HepG2 (cell line): ENCODE measurements at regions not wholly inside any gene's neighbourhood (a gene's known extent, or its start where the extent isn't known, plus 50 kb on each side); places are given as distances from the start of the nearest gene placed in this dataset.

ENCODE experiments used
- ATAC-seq: fragments of 200-7000 bp; cut with Tn5 transposase; 3 replicates; pipeline ENCODE4 v1.9.1; 2020; ENCODE audit warnings: mild to moderate bottlenecking, moderate library complexity
- BruUV-seq: library from RNA; stranded (reverse); fragments of 400-500 nt; replicated peaks from 2 replicates; lab custom pipeline; 2021; lab: Mats Ljungman, UMichigan
- CTCF ChIA-PET: fragments of 300-600 bp; formaldehyde crosslinking; extraction: SDS; loops from one replicate; lab custom pipeline; 2021; ENCODE audit warnings: low total read pairs, inconsistent platforms, low intra/inter-chr PET ratio; lab: Yijun Ruan, JAX
- POLR2A ChIA-PET: fragments of 350-600 bp; sonication (Branson Sonifier 250); formaldehyde crosslinking; loops from one replicate; lab custom pipeline; 2020; ENCODE audit warnings: antibody characterized with exemption, inconsistent platforms; lab: Yijun Ruan, JAX
- DNase-seq: peaks from one replicate; pipeline ENCODE4 v3.0.0-alpha.2; 2015; ENCODE audit warnings: low spot score
- FAIRE-seq: peaks from 3 replicates; lab custom pipeline; 2011; peaks lifted over from hg19 to GRCh38; lab: Jason Lieb, UNC
- H2AFZ ChIP-seq: one replicate; pipeline ENCODE4 v1.6.1; 2011; ENCODE audit warnings: low read length, inconsistent platforms
- H3K27ac ChIP-seq: fragments of 300-600 bp; 3 replicates; pipeline ENCODE4 v1.8.0; 2011; ENCODE audit warnings: mixed run types, mild to moderate bottlenecking, mixed read lengths, low read length, inconsistent platforms; ENCODE audit not compliant: insufficient read depth; ENCODE audit errors: extremely low read length
- H3K27me3 ChIP-seq, 2 experiments: fragments of 200-600 bp in 1 of 2; 2 replicates in 1 of 2; 3 replicates in 1 of 2; pipeline versions ENCODE4 v1.6.0 to v1.8.0; 2011; ENCODE audit warnings: low read length in 2 of 2, mild to moderate bottlenecking in 2 of 2, moderate library complexity in 2 of 2, inconsistent platforms in 1 of 2; ENCODE audit not compliant: insufficient read depth in 2 of 2, control insufficient read depth in 1 of 2
- H3K36me3 ChIP-seq, 2 experiments: fragments of 200-600 bp in 1 of 2; replicated peaks in 1 of 2; 2 replicates in 1 of 2; 3 replicates in 1 of 2; pipeline versions ENCODE4 v1.5.1 to v1.8.0; 2011; ENCODE audit warnings: low read length in 2 of 2, inconsistent platforms in 1 of 2; ENCODE audit not compliant: insufficient read depth in 2 of 2, control insufficient read depth in 1 of 2
- H3K4me1 ChIP-seq: 2 replicates; pipeline ENCODE4 v1.5.1; 2012; ENCODE audit warnings: low read length, inconsistent platforms; ENCODE audit not compliant: insufficient read depth
- H3K4me2 ChIP-seq: 2 replicates; pipeline ENCODE4 v1.6.0; 2011; ENCODE audit warnings: low read depth, low read length, inconsistent platforms
- H3K4me3 ChIP-seq, 3 experiments: fragments of 200-600 bp in 1 of 3; sonication (generic), shearing (Covaris generic) in 1 of 3; replicated peaks in 1 of 3; 2 replicates each; pipeline ENCODE4 v1.5.1; 2011 to 2016; ENCODE audit warnings: low read length in 3 of 3, inconsistent platforms in 2 of 3, low read depth in 2 of 3, mild to moderate bottlenecking in 2 of 3, control low read depth in 1 of 3, mixed read lengths in 1 of 3; ENCODE audit not compliant: insufficient read depth in 1 of 3
- H3K79me2 ChIP-seq: one replicate; pipeline ENCODE4 v1.6.1; 2011; ENCODE audit warnings: low read length, inconsistent platforms; ENCODE audit not compliant: insufficient read depth
- H3K9ac ChIP-seq: 2 replicates; pipeline ENCODE4 v1.6.0; 2011; ENCODE audit warnings: mild to moderate bottlenecking, low read depth, low read length, inconsistent platforms; ENCODE audit not compliant: insufficient read depth
- H3K9me3 ChIP-seq: 2 replicates; pipeline ENCODE4 v1.5.1; 2012; ENCODE audit warnings: mild to moderate bottlenecking, low read length
- H4K20me1 ChIP-seq: 2 replicates; pipeline ENCODE4 v1.6.0; 2011; ENCODE audit warnings: inconsistent platforms, mild to moderate bottlenecking, low read length, moderate library complexity; ENCODE audit not compliant: insufficient read depth
- ATRX ChIP-seq: sonication (generic); formaldehyde crosslinking; IDR thresholded peaks from 2 replicates; pipeline ENCODE4 v1.4.0; 2020; ENCODE audit warnings: missing genetic modification reagents, borderline replicate concordance
- GTF2F1 ChIP-seq: fragments of 150-350 bp; IDR thresholded peaks from 2 replicates; pipeline ENCODE4 v1.6.1; 2014; ENCODE audit warnings: low read length
- MIER2 ChIP-seq: IDR thresholded peaks from 2 replicates; pipeline ENCODE4 v1.6.1; 2016; ENCODE audit warnings: missing biosample characterization, missing genetic modification reagents
- RBAK ChIP-seq: sonication (generic); formaldehyde crosslinking; IDR thresholded peaks from 2 replicates; pipeline ENCODE4 v1.5.1; 2020; ENCODE audit warnings: mild to moderate bottlenecking, missing genetic modification reagents
- ZNF24 ChIP-seq: fragments of 450-650 bp; IDR thresholded peaks from 2 replicates; pipeline ENCODE4 v1.6.1; 2017; ENCODE audit warnings: antibody characterized with exemption, mild to moderate bottlenecking
- ZNF44 ChIP-seq: sonication (generic); formaldehyde crosslinking; IDR thresholded peaks from 2 replicates; pipeline ENCODE4 v1.5.1; 2020; ENCODE audit warnings: mild to moderate bottlenecking, missing genetic modification reagents
- ZSCAN29 ChIP-seq: sonication (generic); formaldehyde crosslinking; conservative IDR thresholded peaks from 2 replicates; pipeline ENCODE4 v1.4.0; 2020; ENCODE audit warnings: mild to moderate bottlenecking, missing genetic modification reagents
- WGBS: methylation state at CpG from one replicate; pipeline ENCODE4 v1.1.6; 2017; ENCODE audit warnings: low lambda C conversion rate; 5-methylcytosine and 5-hydroxymethylcytosine counted together
- in situ Hi-C: cut with HindIII; loops from 2 replicates; pipeline ENCODE4 v1.10.0; 2017; ENCODE audit warnings: low pct_unique_long_range_greater_than_20kb; ENCODE audit not compliant: extremely low pct_ligation_motif_present
- intact Hi-C: fragments of 100-400 bp; cut with micrococcal nuclease; formaldehyde crosslinking; loops from one replicate; pipeline ENCODE4 v1.10.0; 2022; ENCODE audit not compliant: unreplicated experiment

- no peak overlapping the region for H2AFZ ChIP-seq
- no peak overlapping the region for H3K9ac ChIP-seq
- H3K4me1 ChIP-seq = no peaks in the 10 kb centered on the region
- POLR2A ChIA-PET = no interaction called here
- TF ChIP-seq ATRX (CRISPR knock-in tag) (no peak), MIER2 (CRISPR knock-in tag) (no peak)
- H3K9me3 ChIP-seq = no peaks in the 10 kb centered on the region
- H4K20me1 ChIP-seq = no peaks in the 10 kb centered on the region
- WGBS = 3% methylated on average over 2 of the region's 2 CpGs
- FAIRE-seq = no peak
- ATAC-seq = no peak
- no TSS peak for BruUV-seq
- intact Hi-C loops (no loop called here), in situ Hi-C loops (no loop called here)
- H3K4me2 ChIP-seq = no peak overlapping the region
- no peak overlapping the region for H3K27ac ChIP-seq
- no peak overlapping the region for H3K4me3 ChIP-seq
- DNase-seq = no peak
- peaks cover 0 to 6% of the 10 kb centered on the region in 2 experiments; a peak in 1 of 5 replicates for H3K27me3 ChIP-seq
- H3K36me3 ChIP-seq = no peaks in the 10 kb centered on the region
- CTCF ChIA-PET = no interaction called here
- no peaks in the 10 kb centered on the region for H3K79me2 ChIP-seq
Measured at GRCh38 chr13:34762312-34762711, 179.8 kb upstream of the NBEA start.

GRCh38 chr13:34764246-34764645 is 177.8 kb upstream of the NBEA start:
- intact Hi-C loops (no loop called here), in situ Hi-C loops (no loop called here)
- no peak for ATAC-seq
- Histone ChIP-seq H3K27me3 (peaks cover 0 to 6% of the 10 kb centered on the region in 2 experiments; a peak in 1 of 5 replicates), H3K4me1 (no peaks in the 10 kb centered on the region), H3K4me2 (no peak overlapping the region), H4K20me1 (no peaks in the 10 kb centered on the region), H3K36me3 (no peaks in the 10 kb centered on the region), H2AFZ (no peak overlapping the region), H3K27ac (no peak overlapping the region), H3K9me3 (no peaks in the 10 kb centered on the region), H3K9ac (no peak overlapping the region), H3K79me2 (no peaks in the 10 kb centered on the region), H3K4me3 (no peak overlapping the region)
- DNase-seq = no peak
- WGBS = 21% methylated on average over 2 of the region's 2 CpGs
- ChIA-PET POLR2A (no interaction called here), CTCF (no interaction called here)
- FAIRE-seq = no peak
- no TSS peak for BruUV-seq
- TF ChIP-seq GTF2F1 = no peak
- TF ChIP-seq RBAK (CRISPR knock-in tag) = no peak
- no peak for TF ChIP-seq ZNF24
- TF ChIP-seq ZSCAN29 = no peak
- TF ChIP-seq ZNF44 = no peak
